NB4 (cell line): ENCODE measurements at regions not wholly inside any gene's neighbourhood (a gene's known extent, or its start where the extent isn't known, plus 50 kb on each side); places are given as distances from the start of the nearest gene placed in this dataset.

ENCODE experiments used
- CTCF ChIP-seq: IDR thresholded peaks from one replicate; pipeline ENCODE4 v1.5.1; 2012; ENCODE audit warnings: low read depth, low read length
- MYC ChIP-seq: IDR thresholded peaks from 2 replicates; pipeline ENCODE4 v1.6.1; 2011; ENCODE audit warnings: low read depth, low read length
- POLR2A ChIP-seq: IDR thresholded peaks from 2 replicates; pipeline ENCODE4 v1.6.1; 2011; ENCODE audit warnings: mild to moderate bottlenecking; ENCODE audit not compliant: insufficient read length; ENCODE audit errors: extremely low read depth
- TF ChIP-seq, protein P1 (sequence below): IDR thresholded peaks from 2 replicates; pipeline ENCODE4 v1.6.1; 2011; ENCODE audit warnings: low read depth, low read length

DNA sequence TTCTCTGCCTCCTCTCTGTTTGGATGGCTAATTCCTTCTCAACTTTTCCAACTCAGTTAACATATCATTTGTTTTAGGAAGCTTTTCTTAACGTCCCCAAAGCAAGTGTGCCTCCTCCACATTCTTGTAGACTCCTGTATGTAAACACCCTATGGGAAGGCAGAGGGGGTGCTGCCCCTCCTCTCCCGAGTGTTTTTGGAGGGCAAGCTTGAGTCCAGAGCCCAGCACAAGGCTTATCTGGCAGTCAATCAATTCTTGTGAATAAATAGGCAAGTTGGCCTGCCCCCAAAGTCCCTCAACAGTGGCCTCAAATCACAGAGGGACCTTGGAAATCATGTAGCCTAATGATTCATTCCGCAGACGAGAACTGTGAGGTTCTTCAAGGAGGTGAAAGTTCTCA, 305.6 kb downstream of the RPS24 start:
- no peak for TF ChIP-seq CTCF
- no peak for TF ChIP-seq POLR2A
- TF ChIP-seq, protein P1, sequence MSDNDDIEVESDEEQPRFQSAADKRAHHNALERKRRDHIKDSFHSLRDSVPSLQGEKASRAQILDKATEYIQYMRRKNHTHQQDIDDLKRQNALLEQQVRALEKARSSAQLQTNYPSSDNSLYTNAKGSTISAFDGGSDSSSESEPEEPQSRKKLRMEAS, result no peak
- no peak for TF ChIP-seq MYC
